SK-N-DZ (cell line): ENCODE measurements at regions not wholly inside any gene's neighbourhood (a gene's known extent, or its start where the extent isn't known, plus 50 kb on each side); places are given as distances from the start of the nearest gene placed in this dataset.

Source experiments
- DNase-seq: peaks from one replicate; pipeline ENCODE4 v3.0.0-alpha.2; 2015; ENCODE audit warnings: low spot score

DNA sequence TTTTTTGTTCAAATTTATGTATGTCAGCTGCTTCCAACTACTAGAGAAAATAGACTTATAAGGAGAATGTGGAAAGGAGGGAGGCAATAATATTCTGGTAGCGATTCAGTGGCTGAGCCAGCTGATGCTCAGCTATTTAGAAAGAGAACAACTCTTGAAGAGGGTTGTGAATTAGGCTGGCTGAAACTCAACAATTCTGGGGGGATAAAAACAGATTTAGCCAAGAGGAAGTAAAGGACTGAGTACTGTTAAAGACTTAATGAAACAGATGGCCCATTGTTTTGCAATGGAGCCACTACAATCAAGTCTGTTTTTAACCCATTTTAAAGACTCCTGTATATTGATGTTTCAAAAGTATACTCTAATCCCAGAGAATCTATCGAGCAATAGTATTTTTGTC, 1058.9 kb downstream of the C4orf33 start:
- no peak for DNase-seq

- no peak for DNase-seq
These were observed 1067.7 kb downstream of the C4orf33 start for GRCh38 chr4:130163701-130164100.

- no peak for DNase-seq
These were observed 1069.4 kb downstream of the C4orf33 start for GRCh38 chr4:130165381-130165780.

GRCh38 chr4:130172156-130172555, 1076.2 kb downstream of the C4orf33 start:
- no peak for DNase-seq

GRCh38 chr4:130178106-130178505, 1082.2 kb downstream of the C4orf33 start:
- DNase-seq: no peak

- DNase-seq: no peak
These were observed 1087.1 kb downstream of the C4orf33 start for GRCh38 chr4:130183096-130183495.

GRCh38 chr4:130183766-130184165, 1087.8 kb downstream of the C4orf33 start:
- peak; percentile 89 for DNase-seq

DNA sequence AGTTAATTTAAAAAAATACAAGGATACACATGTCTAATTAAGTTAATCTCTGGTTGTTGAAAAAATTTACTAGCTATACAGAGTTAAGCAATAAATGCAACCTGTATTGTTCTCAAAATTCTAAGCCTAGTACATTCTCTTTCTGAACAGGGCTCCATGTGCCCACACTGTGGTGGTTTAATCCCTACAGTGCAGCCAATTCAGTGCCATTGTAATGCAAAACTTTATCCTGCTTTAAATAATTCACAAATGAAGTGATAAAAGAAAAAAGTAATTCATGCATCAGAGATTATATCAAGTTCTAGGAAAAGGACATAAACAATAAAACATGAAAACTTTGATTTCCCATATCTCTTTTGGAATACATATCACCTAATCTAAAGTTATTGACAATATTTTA, 1089.2 kb downstream of the C4orf33 start:
- DNase-seq: no peak

- DNase-seq: no peak
These were observed 1091.0 kb downstream of the C4orf33 start for GRCh38 chr4:130186931-130187330.

DNA sequence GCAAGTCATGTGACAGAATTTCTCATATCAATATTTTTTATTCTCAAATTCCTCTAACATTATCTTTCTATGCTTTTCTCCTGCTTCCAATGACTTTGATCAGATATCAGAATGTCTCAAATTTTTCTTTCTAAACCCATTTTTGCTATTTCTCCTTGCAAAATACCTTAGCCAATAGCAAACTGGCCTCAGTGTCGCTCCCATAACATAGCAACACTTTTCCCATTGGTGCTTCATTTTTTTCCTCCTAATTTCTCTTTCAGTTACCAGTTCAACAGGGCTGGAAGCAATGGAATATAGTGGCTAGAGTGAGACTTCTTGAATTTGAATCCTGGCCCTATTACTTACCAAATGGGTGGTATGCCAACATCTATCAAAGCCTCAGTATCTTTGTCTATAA, 1091.6 kb downstream of the C4orf33 start:
- no peak for DNase-seq

DNA sequence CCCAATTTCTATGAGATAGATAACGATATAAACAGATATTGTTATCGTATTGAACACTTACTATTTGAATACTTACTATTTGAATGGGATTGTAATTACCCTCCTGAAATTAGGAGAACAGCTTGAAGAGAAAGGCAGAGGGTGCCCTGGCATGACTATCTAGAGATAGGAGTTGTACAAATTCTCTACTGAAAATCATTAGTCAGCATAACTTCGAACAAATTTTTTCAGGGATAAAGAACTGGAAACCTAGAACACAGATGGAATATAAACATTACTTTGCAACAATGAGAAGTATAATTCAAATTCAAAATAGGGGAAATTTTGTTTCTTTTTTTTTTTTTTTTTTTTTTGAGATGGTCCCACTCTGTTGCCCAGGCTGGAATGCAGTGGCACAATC, 1096.8 kb downstream of the C4orf33 start:
- no peak for DNase-seq

DNA sequence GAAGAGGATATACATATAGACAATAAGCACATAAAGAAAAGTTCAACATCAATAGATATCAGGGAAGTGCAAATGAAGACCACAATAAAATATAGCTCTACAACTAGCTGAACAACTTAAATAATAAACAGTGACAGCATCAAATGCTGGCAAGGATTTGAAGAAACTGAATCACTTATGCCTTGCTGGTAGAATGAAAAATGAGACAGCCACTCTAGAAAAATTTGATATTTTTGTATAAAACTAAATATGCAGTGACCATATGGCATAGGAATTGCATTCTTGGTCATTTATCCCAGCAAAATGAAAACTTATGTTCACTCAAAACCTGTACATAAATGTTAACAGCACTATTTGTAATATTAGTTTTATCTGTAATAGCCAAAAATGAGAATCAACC, 1102.0 kb downstream of the C4orf33 start:
- DNase-seq: no peak

GRCh38 chr4:130203571-130203970, 1107.6 kb downstream of the C4orf33 start:
- no peak for DNase-seq

DNA sequence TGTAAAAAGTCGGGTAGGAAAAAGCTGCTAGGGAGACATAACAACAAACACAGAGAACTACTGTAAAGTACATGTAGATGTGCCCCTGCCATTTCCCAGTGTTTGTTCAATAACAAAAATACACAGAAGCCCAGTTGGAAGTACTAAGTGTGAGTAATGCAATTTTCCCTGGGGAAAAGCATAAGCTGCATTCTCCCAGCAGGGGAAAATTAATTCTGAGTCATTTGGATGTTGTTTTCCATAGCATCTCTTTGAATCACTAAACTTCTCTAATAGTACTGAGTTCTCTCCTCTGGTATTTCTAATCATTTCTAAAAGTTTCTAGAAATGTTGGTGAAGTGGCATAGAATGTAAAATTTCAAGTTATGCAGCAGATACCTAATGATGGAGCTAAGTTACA, 1114.9 kb downstream of the C4orf33 start:
- DNase-seq: no peak

DNA sequence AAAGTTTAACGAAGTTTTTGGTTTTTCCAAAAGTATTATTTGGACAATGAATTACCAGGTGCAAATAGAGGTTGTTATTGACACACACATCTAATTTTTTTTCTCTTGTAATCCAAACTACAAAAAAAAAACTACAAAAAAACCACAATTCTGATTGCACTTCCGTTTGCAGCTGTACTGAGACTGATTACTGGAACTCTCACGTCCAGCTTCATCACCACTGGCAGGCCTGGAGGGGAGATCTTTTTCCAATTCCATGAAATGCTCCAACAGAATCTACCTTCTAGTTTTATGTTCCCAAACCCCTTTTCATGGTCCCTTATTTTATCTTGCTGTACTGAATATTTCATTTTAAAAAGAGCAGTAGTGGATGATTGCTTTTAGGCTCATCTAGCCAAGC, 1118.3 kb downstream of the C4orf33 start:
- no peak for DNase-seq

- DNase-seq: no peak
These were observed 1137.6 kb downstream of the C4orf33 start for GRCh38 chr4:130233377-130234047.

DNA sequence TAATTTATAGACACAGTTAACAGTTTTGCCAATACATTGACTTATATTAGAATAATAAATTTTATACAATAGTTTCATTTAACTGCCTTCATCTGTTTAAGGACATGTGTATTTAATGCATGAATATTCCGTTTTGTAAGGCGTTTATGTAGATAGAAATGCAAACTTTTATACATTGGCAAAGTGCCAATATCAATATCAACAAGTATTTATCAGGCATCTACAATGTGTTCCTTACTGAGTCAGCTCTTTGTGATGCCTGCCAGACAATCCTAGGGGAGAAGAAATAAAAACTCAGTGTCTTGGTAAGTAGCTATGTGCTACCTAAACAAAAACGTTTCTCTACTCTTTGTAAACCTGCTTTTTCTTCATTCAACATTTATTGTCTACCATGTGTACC, 1142.2 kb downstream of the C4orf33 start:
- no peak for DNase-seq

- DNase-seq: no peak
These were observed 1153.0 kb downstream of the C4orf33 start for GRCh38 chr4:130249002-130249401.

- DNase-seq: no peak
These were observed 1161.3 kb downstream of the C4orf33 start for GRCh38 chr4:130257271-130257670.

DNA sequence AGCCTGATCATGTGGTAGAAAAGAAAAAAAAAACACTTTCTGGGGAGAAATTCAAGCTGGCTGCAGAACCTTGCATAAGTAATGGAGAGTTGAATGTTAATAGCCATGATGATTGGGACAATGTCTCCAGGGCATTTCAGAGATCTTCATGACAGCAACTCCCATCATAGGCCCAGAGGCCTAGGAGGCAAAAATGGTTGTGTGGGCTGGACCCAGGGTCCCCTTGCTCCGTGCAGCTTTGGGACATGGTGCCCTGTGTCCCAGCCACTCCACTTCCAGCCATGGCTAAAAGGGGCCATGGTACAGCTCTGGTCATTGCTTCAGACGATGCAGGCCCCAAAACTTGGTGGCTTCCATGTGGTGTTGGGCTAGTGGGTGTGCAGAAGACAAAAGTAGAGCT, 1170.9 kb downstream of the C4orf33 start:
- no peak for DNase-seq

- no peak for DNase-seq
These were observed 1192.6 kb downstream of the C4orf33 start for GRCh38 chr4:130288576-130288975.

DNA sequence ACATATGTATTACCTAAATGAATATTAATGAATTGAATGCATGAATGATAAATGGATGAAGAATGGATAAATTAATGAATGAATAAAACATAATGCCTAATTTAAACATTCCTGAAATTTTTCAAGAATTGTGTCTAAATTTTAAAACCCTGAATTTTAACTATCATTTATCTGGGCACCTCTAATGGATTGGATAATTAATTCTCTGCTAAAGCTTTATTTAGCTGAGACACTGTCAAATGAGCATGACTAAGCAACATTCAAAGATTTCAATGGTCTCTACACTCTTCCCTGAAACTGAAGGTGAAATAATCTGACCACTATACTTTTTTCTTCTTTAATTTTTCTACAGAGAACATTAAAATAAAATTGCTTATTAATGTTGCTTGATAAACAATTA, 1197.7 kb downstream of the C4orf33 start:
- no peak for DNase-seq

GRCh38 chr4:130296448-130296847, 1200.5 kb downstream of the C4orf33 start:
- no peak for DNase-seq

GRCh38 chr4:130306566-130306965, 1210.6 kb downstream of the C4orf33 start:
- no peak for DNase-seq
